SK-N-SH treated with all-trans-retinoic acid at 6 μM for 48 hours (cell line): ENCODE measurements at regions not wholly inside any gene's neighbourhood (a gene's known extent, or its start where the extent isn't known, plus 50 kb on each side); places are given as distances from the start of the nearest gene placed in this dataset.

Source experiments
- ARNTL ChIP-seq: fragments of 450-650 bp; formaldehyde crosslinking; IDR thresholded peaks from 2 replicates; pipeline ENCODE4 v1.5.0; 2020; ENCODE audit warnings: low read depth, mild to moderate bottlenecking, moderate library complexity, borderline replicate concordance
- CSRNP3 ChIP-seq: fragments of 250-450 bp; sonication (Bioruptor Pico); IDR thresholded peaks from 2 replicates; pipeline ENCODE4 v1.5.1; 2021; ENCODE audit warnings: mild to moderate bottlenecking, moderate library complexity
- GLIS3 ChIP-seq: fragments of 250-450 bp; sonication (Bioruptor Pico); IDR thresholded peaks from 2 replicates; pipeline ENCODE4 v1.5.0; 2020; ENCODE audit warnings: mild to moderate bottlenecking, moderate library complexity
- OSR1 ChIP-seq: fragments of 250-450 bp; sonication (Bioruptor Pico); IDR thresholded peaks from 2 replicates; pipeline ENCODE4 v1.8.0; 2022; ENCODE audit warnings: moderate library complexity, mild to moderate bottlenecking, inconsistent platforms
- TOX ChIP-seq: fragments of 250-450 bp; sonication (Bioruptor Pico); IDR thresholded peaks from 2 replicates; pipeline ENCODE4 v1.8.0; 2021; ENCODE audit warnings: mild to moderate bottlenecking, moderate library complexity, borderline replicate concordance
- TSHZ2 ChIP-seq: fragments of 250-450 bp; sonication (Bioruptor Pico); IDR thresholded peaks from 2 replicates; pipeline ENCODE4 v1.5.0; 2020; ENCODE audit warnings: mild to moderate bottlenecking, moderate library complexity
- ZC3H10 ChIP-seq: fragments of 250-450 bp; sonication (Bioruptor Pico); IDR thresholded peaks from 2 replicates; pipeline ENCODE4 v1.5.1; 2021; ENCODE audit warnings: mild to moderate bottlenecking, moderate library complexity
- ZFP3 ChIP-seq: fragments of 250-450 bp; sonication (Bioruptor Pico); IDR thresholded peaks from 2 replicates; pipeline ENCODE4 v1.5.0; 2020; ENCODE audit warnings: mild to moderate bottlenecking, moderate library complexity
- ZFP30 ChIP-seq: fragments of 450-650 bp; formaldehyde crosslinking; IDR thresholded peaks from 2 replicates; pipeline ENCODE4 v1.5.0; 2022; ENCODE audit warnings: mild to moderate bottlenecking, moderate library complexity
- ZNF8 ChIP-seq: fragments of 450-650 bp; formaldehyde crosslinking; IDR thresholded peaks from 2 replicates; pipeline ENCODE4 v1.5.0; 2020; ENCODE audit warnings: mild to moderate bottlenecking, moderate library complexity
- TF ChIP-seq, protein P1 (sequence below): fragments of 250-450 bp; sonication (Bioruptor Pico); IDR thresholded peaks from 2 replicates; pipeline ENCODE4 v1.8.0; 2020; ENCODE audit warnings: mild to moderate bottlenecking, moderate library complexity, borderline replicate concordance

- TF ChIP-seq ZNF8 (CRISPR knock-in tag) (no peak), TOX (CRISPR knock-in tag) (no peak), ZFP3 (no peak), CSRNP3 (CRISPR knock-in tag) (no peak), ZFP30 (CRISPR knock-in tag) (no peak), OSR1 (CRISPR knock-in tag) (no peak), ARNTL (no peak), GLIS3 (no peak), ZC3H10 (CRISPR knock-in tag) (no peak), TSHZ2 (CRISPR knock-in tag) (no peak)
- TF ChIP-seq, protein P1, sequence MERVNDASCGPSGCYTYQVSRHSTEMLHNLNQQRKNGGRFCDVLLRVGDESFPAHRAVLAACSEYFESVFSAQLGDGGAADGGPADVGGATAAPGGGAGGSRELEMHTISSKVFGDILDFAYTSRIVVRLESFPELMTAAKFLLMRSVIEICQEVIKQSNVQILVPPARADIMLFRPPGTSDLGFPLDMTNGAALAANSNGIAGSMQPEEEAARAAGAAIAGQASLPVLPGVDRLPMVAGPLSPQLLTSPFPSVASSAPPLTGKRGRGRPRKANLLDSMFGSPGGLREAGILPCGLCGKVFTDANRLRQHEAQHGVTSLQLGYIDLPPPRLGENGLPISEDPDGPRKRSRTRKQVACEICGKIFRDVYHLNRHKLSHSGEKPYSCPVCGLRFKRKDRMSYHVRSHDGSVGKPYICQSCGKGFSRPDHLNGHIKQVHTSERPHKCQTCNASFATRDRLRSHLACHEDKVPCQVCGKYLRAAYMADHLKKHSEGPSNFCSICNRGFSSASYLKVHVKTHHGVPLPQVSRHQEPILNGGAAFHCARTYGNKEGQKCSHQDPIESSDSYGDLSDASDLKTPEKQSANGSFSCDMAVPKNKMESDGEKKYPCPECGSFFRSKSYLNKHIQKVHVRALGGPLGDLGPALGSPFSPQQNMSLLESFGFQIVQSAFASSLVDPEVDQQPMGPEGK (CRISPR knock-in tag), result no peak
Observed at GRCh38 chr4:188783175-188783574, 643.9 kb downstream of the TRIML1 start.
